CD4-positive, alpha-beta T cell (primary cell): ENCODE measurements at regions not wholly inside any gene's neighbourhood (a gene's known extent, or its start where the extent isn't known, plus 50 kb on each side); places are given as distances from the start of the nearest gene placed in this dataset.

ENCODE experiments used
- ATAC-seq: fragments of 200-7000 bp; cut with Tn5 transposase; one replicate; pipeline ENCODE4 v1.10.0; 2022; ENCODE audit warnings: mild to moderate bottlenecking; ENCODE audit not compliant: poor library complexity
- CTCF ChIA-PET: fragments of 350-600 bp; sonication (Branson Sonifier 250); formaldehyde crosslinking; loops from one replicate; lab custom pipeline; 2021; ENCODE audit warnings: antibody characterized with exemption, inconsistent platforms; lab: Charles Lee
- POLR2A ChIA-PET: fragments of 350-600 bp; sonication (Branson Sonifier 250); formaldehyde crosslinking; loops from one replicate; lab custom pipeline; 2021; ENCODE audit warnings: antibody characterized with exemption, inconsistent platforms; lab: Charles Lee
- DNase-seq, 14 experiments: peaks; one replicate each; pipeline ENCODE4 v3.0.0-alpha.2; 2013 to 2020; ENCODE audit warnings: mixed read lengths in 2 of 14
- H3K27ac ChIP-seq, 2 donors: one replicate each; pipeline versions ENCODE4 v1.5.1 to v1.7.0; 2013; ENCODE audit warnings: low read length in 2 of 2, low read depth in 1 of 2, mild to moderate bottlenecking in 1 of 2
- H3K27me3 ChIP-seq, 2 experiments: 1 replicate in 1 of 2; 2 replicates in 1 of 2; pipeline versions ENCODE4 v1.6.1 to v1.7.0; 2013; ENCODE audit warnings: low read length in 2 of 2, control low read depth in 1 of 2, mild to moderate bottlenecking in 1 of 2, moderate library complexity in 1 of 2; ENCODE audit not compliant: insufficient read depth in 2 of 2, control insufficient read depth in 1 of 2
- H3K36me3 ChIP-seq: one replicate; pipeline ENCODE4 v1.6.1; 2013; ENCODE audit warnings: low read length, control low read depth; ENCODE audit not compliant: insufficient read depth
- H3K4me1 ChIP-seq: one replicate; pipeline ENCODE4 v1.6.1; 2013; ENCODE audit warnings: low read length, control low read depth; ENCODE audit not compliant: insufficient read depth
- H3K4me3 ChIP-seq: one replicate; pipeline ENCODE4 v1.5.1; 2013; ENCODE audit warnings: mild to moderate bottlenecking, low read length, moderate library complexity
- H3K9me3 ChIP-seq, 2 experiments: 1 replicate in 1 of 2; 2 replicates in 1 of 2; pipeline versions ENCODE4 v1.6.1 to v1.7.0; 2013; ENCODE audit warnings: low read length in 2 of 2, mild to moderate bottlenecking in 2 of 2, control low read depth in 1 of 2, moderate library complexity in 1 of 2; ENCODE audit not compliant: control insufficient read depth in 1 of 2, insufficient read depth in 1 of 2
- H3K27ac Mint-ChIP-seq: one replicate; pipeline ENCODE4 v1.8.0; 2020; ENCODE audit warnings: mixed read lengths
- H3K27me3 Mint-ChIP-seq: one replicate; pipeline ENCODE4 v1.8.0; 2021; ENCODE audit warnings: mixed read lengths
- H3K36me3 Mint-ChIP-seq: one replicate; pipeline ENCODE4 v1.8.0; 2021; ENCODE audit warnings: low read depth, mixed read lengths
- H3K4me1 Mint-ChIP-seq: one replicate; pipeline ENCODE4 v1.8.0; 2021; ENCODE audit warnings: low read depth, mixed read lengths
- H3K4me3 Mint-ChIP-seq: one replicate; pipeline ENCODE4 v1.8.0; 2020; ENCODE audit warnings: mild to moderate bottlenecking, mixed read lengths
- H3K9me3 Mint-ChIP-seq: one replicate; pipeline ENCODE4 v1.8.0; 2020; ENCODE audit warnings: mixed read lengths
- intact Hi-C, 2 experiments: fragments of 100-400 bp; cut with DNase I in 1 of 2; cut with micrococcal nuclease in 1 of 2; formaldehyde crosslinking; loops; one replicate each; pipeline versions ENCODE4 v1.15.1 to v1.9.0; 2023 to 2025; cut with DNase I, micrococcal nuclease
- TF ChIP-seq, protein P1 (sequence below): fragments of 200-600 bp; IDR thresholded peaks from one replicate; pipeline ENCODE4 v1.8.0; 2022; ENCODE audit warnings: antibody characterized with exemption, mild to moderate bottlenecking

GRCh38 chr11:101334581-101334980, 205.0 kb upstream of the PGR start:
- no peaks in the 10 kb centered on the region for H3K36me3 ChIP-seq
- no peak overlapping the region for H3K4me3 ChIP-seq
- intact Hi-C loops = no loop called here
- ChIA-PET CTCF (no interaction called here), POLR2A (no interaction called here)
- Mint-ChIP-seq H3K27ac (no peak overlapping the region), H3K4me3 (no peak overlapping the region), H3K27me3 (no peaks in the 10 kb centered on the region), H3K36me3 (no peaks in the 10 kb centered on the region), H3K4me1 (no peaks in the 10 kb centered on the region), H3K9me3 (peaks cover 16% of the 10 kb centered on the region)
- ATAC-seq = no peak
- H3K9me3 ChIP-seq = peaks cover 0 to under 1% of the 10 kb centered on the region in 2 experiments
- no peak overlapping the region for H3K27ac ChIP-seq
- no peaks in the 10 kb centered on the region for H3K4me1 ChIP-seq
- TF ChIP-seq, protein P1, sequence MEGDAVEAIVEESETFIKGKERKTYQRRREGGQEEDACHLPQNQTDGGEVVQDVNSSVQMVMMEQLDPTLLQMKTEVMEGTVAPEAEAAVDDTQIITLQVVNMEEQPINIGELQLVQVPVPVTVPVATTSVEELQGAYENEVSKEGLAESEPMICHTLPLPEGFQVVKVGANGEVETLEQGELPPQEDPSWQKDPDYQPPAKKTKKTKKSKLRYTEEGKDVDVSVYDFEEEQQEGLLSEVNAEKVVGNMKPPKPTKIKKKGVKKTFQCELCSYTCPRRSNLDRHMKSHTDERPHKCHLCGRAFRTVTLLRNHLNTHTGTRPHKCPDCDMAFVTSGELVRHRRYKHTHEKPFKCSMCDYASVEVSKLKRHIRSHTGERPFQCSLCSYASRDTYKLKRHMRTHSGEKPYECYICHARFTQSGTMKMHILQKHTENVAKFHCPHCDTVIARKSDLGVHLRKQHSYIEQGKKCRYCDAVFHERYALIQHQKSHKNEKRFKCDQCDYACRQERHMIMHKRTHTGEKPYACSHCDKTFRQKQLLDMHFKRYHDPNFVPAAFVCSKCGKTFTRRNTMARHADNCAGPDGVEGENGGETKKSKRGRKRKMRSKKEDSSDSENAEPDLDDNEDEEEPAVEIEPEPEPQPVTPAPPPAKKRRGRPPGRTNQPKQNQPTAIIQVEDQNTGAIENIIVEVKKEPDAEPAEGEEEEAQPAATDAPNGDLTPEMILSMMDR = no peak
- DNase-seq = no peak
- H3K27me3 ChIP-seq = no peaks in the 10 kb centered on the region

GRCh38 chr11:101331411-101331810, 201.8 kb upstream of the PGR start:
- Mint-ChIP-seq H3K4me1 (no peaks in the 10 kb centered on the region), H3K27me3 (no peaks in the 10 kb centered on the region), H3K36me3 (no peaks in the 10 kb centered on the region), H3K9me3 (peaks cover 17% of the 10 kb centered on the region), H3K4me3 (no peak overlapping the region), H3K27ac (no peak overlapping the region)
- no peak for DNase-seq
- no peaks in the 10 kb centered on the region for H3K27me3 ChIP-seq
- no peaks in the 10 kb centered on the region for H3K36me3 ChIP-seq
- H3K4me1 ChIP-seq = no peaks in the 10 kb centered on the region
- intact Hi-C loops = no loop called here
- no peak overlapping the region for H3K4me3 ChIP-seq
- ChIA-PET CTCF (no interaction called here), POLR2A (no interaction called here)
- no peak for ATAC-seq
- TF ChIP-seq, protein P1 = no peak
- H3K27ac ChIP-seq = no peak overlapping the region
- H3K9me3 ChIP-seq = no peaks in the 10 kb centered on the region

DNA sequence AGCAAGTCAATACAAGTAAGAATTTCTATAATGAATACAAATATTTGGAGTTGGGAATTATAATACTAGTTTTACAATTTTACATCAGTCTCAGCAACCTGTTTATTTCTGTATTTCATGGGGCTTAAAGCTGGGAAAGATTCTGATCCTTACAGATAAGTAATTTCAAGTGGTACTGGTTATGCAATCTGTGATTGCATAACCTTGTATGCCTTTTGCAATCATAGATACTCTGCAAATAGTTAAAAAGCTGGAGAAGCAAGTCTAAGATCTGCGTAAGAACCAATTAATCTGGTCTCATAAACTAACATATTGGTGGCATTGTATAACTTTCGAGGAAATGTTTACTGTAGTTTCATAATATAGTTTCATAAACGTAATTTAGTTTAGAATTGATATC, 198.3 kb upstream of the PGR start:
- intact Hi-C loops = no loop called here
- TF ChIP-seq, protein P1 = no peak
- no peaks in the 10 kb centered on the region for H3K9me3 ChIP-seq
- no peaks in the 10 kb centered on the region for H3K36me3 ChIP-seq
- H3K4me1 Mint-ChIP-seq = no peaks in the 10 kb centered on the region
- H3K27ac ChIP-seq = no peak overlapping the region
- POLR2A ChIA-PET = no interaction called here
- no peaks in the 10 kb centered on the region for H3K4me1 ChIP-seq
- no peaks in the 10 kb centered on the region for H3K27me3 ChIP-seq
- ATAC-seq (no peak), DNase-seq (no peak)
- no peak overlapping the region for H3K4me3 Mint-ChIP-seq
- H3K27ac Mint-ChIP-seq = no peak overlapping the region
- H3K4me3 ChIP-seq = no peak overlapping the region
- no peaks in the 10 kb centered on the region for H3K27me3 Mint-ChIP-seq
- CTCF ChIA-PET = no interaction called here
- no peaks in the 10 kb centered on the region for H3K36me3 Mint-ChIP-seq
- peaks cover 13% of the 10 kb centered on the region for H3K9me3 Mint-ChIP-seq
